Gastrocnemius medialis (tissue), 4 donors: ENCODE measurements at regions not wholly inside any gene's neighbourhood (a gene's known extent, or its start where the extent isn't known, plus 50 kb on each side); places are given as distances from the start of the nearest gene placed in this dataset.

Experiments used
- CTCF ChIP-seq, 5 experiments: fragments of 450-650 bp in 3 of 5; fragments of 200-600 bp in 2 of 5; sonication (generic) in 2 of 5; IDR thresholded peaks in 4 of 5; conservative IDR thresholded peaks in 1 of 5; 1 replicate in 4 of 5; 2 replicates in 1 of 5; pipeline ENCODE4 v1.5.1; 2016 to 2019; ENCODE audit warnings: antibody characterized with exemption in 5 of 5, mild to moderate bottlenecking in 3 of 5, moderate library complexity in 3 of 5
- POLR2A ChIP-seq, 2 donors: fragments of 450-650 bp; IDR thresholded peaks; one replicate each; pipeline ENCODE4 v1.6.1; 2017; ENCODE audit warnings: antibody characterized with exemption in 2 of 2, mild to moderate bottlenecking in 2 of 2, moderate library complexity in 2 of 2

DNA sequence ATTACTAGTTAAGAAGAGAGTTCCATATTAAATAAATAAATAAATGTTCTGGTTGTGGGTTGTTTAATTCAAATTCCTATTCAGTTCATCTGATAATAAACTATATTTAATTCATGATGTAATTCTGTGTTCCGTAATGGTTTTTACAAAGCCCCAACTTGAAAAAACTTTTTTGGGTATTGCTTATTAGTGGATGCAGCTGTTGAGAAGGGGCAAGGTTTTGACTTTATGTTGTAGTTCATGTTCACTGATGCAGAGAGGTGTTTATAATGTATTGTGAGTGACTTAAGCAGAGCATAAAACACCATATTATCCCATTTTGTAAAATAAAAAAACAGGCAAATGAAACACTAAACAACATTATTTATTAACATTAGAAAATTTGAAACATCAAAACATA is 107.3 kb upstream of the TNFSF11 start:
- TF ChIP-seq POLR2A (IDR thresholded peaks at IDR 0.05) = no peak
- no peak for TF ChIP-seq CTCF (IDR thresholded peaks at IDR 0.05 in 4 of 5, conservative IDR thresholded peaks at IDR 0.05 in 1 of 5)
